Adipocyte (in vitro differentiated cells): ENCODE measurements at regions not wholly inside any gene's neighbourhood (a gene's known extent, or its start where the extent isn't known, plus 50 kb on each side); places are given as distances from the start of the nearest gene placed in this dataset.
"Not testable (repeated sequence)": the region's sequence is repeated elsewhere in the genome, so short reads cannot be mapped to it uniquely, and the experiment has no call there.

ENCODE experiments used
- DNase-seq: peaks from one replicate; pipeline ENCODE4 v3.0.0-alpha.2; 2015; ENCODE audit warnings: low read depth
- H3K27me3 ChIP-seq: replicated peaks from 2 replicates; pipeline ENCODE4 v1.7.0; 2013; ENCODE audit warnings: mild to moderate bottlenecking, low read length, moderate library complexity; ENCODE audit not compliant: control insufficient read depth, insufficient read depth
- H3K36me3 ChIP-seq: 2 replicates; pipeline ENCODE4 v1.7.0; 2013; ENCODE audit warnings: low read length, mild to moderate bottlenecking, moderate library complexity; ENCODE audit not compliant: control insufficient read depth, insufficient read depth, severe bottlenecking
- H3K4me1 ChIP-seq: 2 replicates; pipeline ENCODE4 v1.7.0; 2013; ENCODE audit warnings: mild to moderate bottlenecking, low read length, moderate library complexity; ENCODE audit not compliant: control insufficient read depth, insufficient read depth
- H3K4me3 ChIP-seq: 2 replicates; pipeline ENCODE4 v1.7.0; 2013; ENCODE audit warnings: mild to moderate bottlenecking, low read length, moderate library complexity
- H3K9ac ChIP-seq: 2 replicates; pipeline ENCODE4 v1.7.0; 2013; ENCODE audit warnings: mild to moderate bottlenecking, low read length, moderate library complexity
- H3K9me3 ChIP-seq: 2 replicates; pipeline ENCODE4 v1.7.0; 2013; ENCODE audit warnings: mild to moderate bottlenecking, low read length, moderate library complexity; ENCODE audit not compliant: control insufficient read depth

DNA sequence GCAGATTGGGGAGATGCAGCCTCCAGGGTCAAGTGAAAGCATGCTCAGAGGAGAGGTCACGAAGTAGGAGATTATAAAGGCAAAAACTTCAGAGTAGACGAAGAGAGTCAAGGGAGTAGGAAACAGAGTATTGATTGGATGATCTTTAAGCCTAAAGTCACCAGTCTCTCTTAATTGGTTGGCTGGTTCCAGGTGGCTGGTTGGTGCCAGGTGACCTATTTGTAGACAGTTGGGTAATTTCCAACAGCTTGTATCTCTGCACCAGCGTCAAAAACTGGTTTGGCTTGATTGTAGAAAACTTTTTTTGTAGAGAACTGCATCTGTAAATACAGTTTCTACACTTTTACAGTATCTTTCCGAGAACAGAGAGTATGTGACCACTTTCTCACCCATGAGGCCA lies 75.7 kb upstream of the CCDC90B start:
- Histone ChIP-seq H3K4me1 (no peaks in the 10 kb centered on the region), H3K4me3 (no peak overlapping the region), H3K36me3 (no peaks in the 10 kb centered on the region), H3K9me3 (peaks cover 10% of the 10 kb centered on the region), H3K9ac (no peak overlapping the region), H3K27me3 (no peaks in the 10 kb centered on the region)
- DNase-seq = no peak

DNA sequence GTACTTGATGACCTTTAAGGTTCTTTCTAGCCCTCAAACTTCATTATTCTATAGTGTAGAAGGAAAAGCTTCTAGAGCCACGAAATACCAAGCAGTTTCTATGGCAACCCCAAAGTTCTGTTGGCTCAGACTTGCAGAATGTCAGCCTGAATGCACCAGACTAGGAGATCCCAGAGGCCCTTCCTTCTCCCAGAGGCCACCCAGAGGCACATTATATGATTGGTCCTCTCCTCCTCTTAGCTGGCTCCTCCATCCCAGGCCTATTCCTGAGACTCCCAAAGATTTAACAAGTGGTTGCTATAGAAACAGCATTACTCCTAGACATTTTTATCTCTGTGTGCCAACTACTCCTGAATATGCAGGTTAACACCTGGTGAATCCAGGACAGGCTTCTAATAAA lies 69.2 kb upstream of the CCDC90B start:
- DNase-seq = no peak
- Histone ChIP-seq H3K9ac (no peak overlapping the region), H3K36me3 (no peaks in the 10 kb centered on the region), H3K27me3 (no peaks in the 10 kb centered on the region), H3K9me3 (peaks cover 10% of the 10 kb centered on the region), H3K4me3 (no peak overlapping the region), H3K4me1 (no peaks in the 10 kb centered on the region)

DNA sequence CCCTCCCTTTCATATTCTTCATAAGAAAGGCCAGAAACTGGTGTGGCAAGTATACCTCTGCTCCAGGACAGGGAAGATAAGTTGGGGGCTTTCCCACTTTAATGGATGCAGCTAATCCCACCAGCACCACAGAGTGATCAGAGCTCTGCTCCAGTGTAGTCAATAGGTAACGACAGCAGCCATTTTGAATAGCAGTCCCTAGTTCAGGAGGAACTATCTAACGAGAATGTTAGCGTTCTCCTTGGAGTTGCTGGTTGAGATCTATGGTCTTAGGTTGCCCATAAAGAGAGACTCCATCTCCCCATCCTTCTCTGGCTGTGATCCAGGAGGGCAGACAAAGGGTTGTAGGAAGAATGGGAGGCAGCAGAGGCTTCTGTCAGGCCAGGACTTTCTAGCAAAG lies 64.0 kb upstream of the CCDC90B start:
- Histone ChIP-seq H3K9ac (no peak overlapping the region), H3K36me3 (no peaks in the 10 kb centered on the region), H3K9me3 (no peaks in the 10 kb centered on the region), H3K27me3 (no peaks in the 10 kb centered on the region), H3K4me1 (no peaks in the 10 kb centered on the region), H3K4me3 (no peak overlapping the region)
- DNase-seq = no peak

DNA sequence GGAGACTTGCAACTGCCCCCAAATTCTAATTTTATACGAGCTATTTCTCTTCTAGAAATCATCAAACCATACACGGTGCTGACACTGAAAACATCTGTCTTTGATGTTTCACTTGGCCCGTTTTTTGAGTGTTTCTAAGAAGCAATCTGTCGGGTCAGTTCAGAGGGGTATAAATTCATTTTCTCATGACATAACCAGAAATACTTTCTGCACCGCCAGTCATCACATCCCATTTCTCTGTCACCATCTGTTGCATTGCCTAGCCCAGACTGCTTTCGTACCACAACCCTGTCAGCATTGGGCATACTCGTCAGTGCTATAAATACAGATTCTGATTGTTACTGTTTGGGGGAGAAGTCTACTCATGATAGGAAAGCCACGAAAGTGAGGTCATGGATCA lies 63.1 kb upstream of the CCDC90B start:
- Histone ChIP-seq H3K4me3 (no peak overlapping the region), H3K4me1 (no peaks in the 10 kb centered on the region), H3K9me3 (no peaks in the 10 kb centered on the region), H3K9ac (no peak overlapping the region), H3K36me3 (no peaks in the 10 kb centered on the region), H3K27me3 (no peaks in the 10 kb centered on the region)
- no peak for DNase-seq

DNA sequence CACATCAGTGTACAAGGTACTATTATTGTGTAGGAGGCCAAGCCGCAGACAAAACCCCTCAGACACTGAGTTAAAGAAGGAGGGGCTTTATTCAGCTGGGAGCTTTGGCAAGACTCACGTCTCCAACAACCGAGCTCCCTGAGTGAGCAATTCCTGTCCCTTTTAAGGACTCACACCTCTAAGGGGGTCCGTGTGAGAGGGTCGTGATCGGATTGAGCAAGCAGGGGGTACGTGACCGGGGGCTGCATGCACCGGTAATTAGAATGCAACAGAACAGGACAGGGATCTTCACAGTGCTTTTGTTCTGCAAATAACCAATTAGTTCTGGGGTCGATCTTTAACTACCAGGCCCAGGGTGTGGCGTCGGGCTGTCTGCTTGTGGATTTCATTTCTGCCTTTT lies 60.5 kb upstream of the CCDC90B start:
- H3K9ac ChIP-seq, DNase-seq, H3K9me3 ChIP-seq, H3K4me1 ChIP-seq, H3K4me3 ChIP-seq, H3K27me3 ChIP-seq, H3K36me3 ChIP-seq: not testable (repeated sequence)

DNA sequence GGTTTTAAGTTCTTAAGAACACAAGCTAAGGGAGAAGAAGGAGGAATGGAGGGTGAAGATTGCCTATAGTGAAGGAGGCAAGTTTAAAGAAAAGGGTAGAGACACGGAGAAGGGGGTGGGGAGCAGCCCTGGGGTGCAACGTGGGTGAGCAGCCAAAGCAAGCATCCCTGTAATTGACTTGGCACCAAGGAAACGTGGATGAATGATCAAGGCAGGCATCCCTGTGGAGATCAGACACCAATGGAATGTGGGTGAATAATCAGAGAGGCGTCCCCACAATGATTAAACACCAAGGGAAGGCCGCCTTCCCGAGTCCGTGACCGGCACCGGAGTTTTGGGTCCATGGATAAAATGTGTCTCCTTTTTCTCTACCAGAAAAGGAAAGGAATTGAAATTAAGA lies 58.4 kb upstream of the CCDC90B start:
- not testable (repeated sequence) for H3K4me3 ChIP-seq, H3K27me3 ChIP-seq, H3K4me1 ChIP-seq, DNase-seq, H3K9ac ChIP-seq, H3K36me3 ChIP-seq, H3K9me3 ChIP-seq

DNA sequence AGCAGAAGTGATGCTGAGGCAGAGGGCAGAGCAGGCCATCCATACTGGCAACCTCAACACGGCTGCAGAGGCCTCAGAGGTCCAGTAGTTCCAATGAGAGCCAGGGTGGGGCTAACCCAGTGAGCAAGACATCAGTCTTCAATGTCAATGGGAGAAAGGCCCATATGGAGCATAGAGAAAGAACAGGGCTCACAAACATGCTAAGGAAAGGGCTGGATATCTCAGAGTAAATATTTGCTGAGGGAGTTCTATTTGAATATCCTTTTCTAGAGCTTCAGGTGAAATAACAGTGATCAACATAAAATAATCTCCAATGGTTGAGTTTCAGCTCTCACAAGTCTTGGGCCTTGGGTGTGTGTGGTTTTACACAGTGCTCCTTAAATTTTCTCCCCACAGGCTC lies 50.8 kb upstream of the CCDC90B start:
- H3K9me3 ChIP-seq = no peaks in the 10 kb centered on the region
- no peak overlapping the region for H3K4me3 ChIP-seq
- H3K9ac ChIP-seq = no peak overlapping the region
- H3K27me3 ChIP-seq = no peaks in the 10 kb centered on the region
- no peaks in the 10 kb centered on the region for H3K36me3 ChIP-seq
- no peaks in the 10 kb centered on the region for H3K4me1 ChIP-seq
- DNase-seq = no peak
